Left forelimb (tissue), 1 donor: ENCODE measurements at regions not wholly inside any gene's neighbourhood (a gene's known extent, or its start where the extent isn't known, plus 50 kb on each side); places are given as distances from the start of the nearest gene placed in this dataset.

ENCODE experiments used
- DNase-seq: peaks from one replicate; pipeline ENCODE4 v3.0.0-alpha.2; 2018; ENCODE audit warnings: low spot score

GRCh38 chr16:17802571-17802970 is 331.8 kb upstream of the XYLT1 start:
- DNase-seq = no peak

GRCh38 chr16:17801068-17801467 is 330.3 kb upstream of the XYLT1 start:
- DNase-seq = no peak

GRCh38 chr16:17798716-17799115 is 328.0 kb upstream of the XYLT1 start:
- DNase-seq = no peak

- DNase-seq = no peak
Measured at GRCh38 chr16:17793354-17793753, 322.6 kb upstream of the XYLT1 start.

GRCh38 chr16:17784073-17784472 is 313.3 kb upstream of the XYLT1 start:
- no peak for DNase-seq

- DNase-seq = no peak
Measured at GRCh38 chr16:17780181-17780580, 309.4 kb upstream of the XYLT1 start.

- DNase-seq = no peak
Measured at GRCh38 chr16:17777408-17777863, 306.7 kb upstream of the XYLT1 start.

GRCh38 chr16:17776888-17777287 is 306.1 kb upstream of the XYLT1 start:
- DNase-seq = no peak

- no peak for DNase-seq
Measured at GRCh38 chr16:17776465-17776864, 305.7 kb upstream of the XYLT1 start.

GRCh38 chr16:17775061-17775460 is 304.3 kb upstream of the XYLT1 start:
- DNase-seq = no peak

- DNase-seq = no peak
Measured at GRCh38 chr16:17773698-17774101, 302.9 kb upstream of the XYLT1 start.

- DNase-seq = no peak
Measured at GRCh38 chr16:17770104-17770503, 299.3 kb upstream of the XYLT1 start.

GRCh38 chr16:17769065-17769464 is 298.3 kb upstream of the XYLT1 start:
- no peak for DNase-seq

- no peak for DNase-seq
Measured at GRCh38 chr16:17768257-17768656, 297.5 kb upstream of the XYLT1 start.

GRCh38 chr16:17766012-17766411 is 295.3 kb upstream of the XYLT1 start:
- DNase-seq = no peak

- DNase-seq = no peak
Measured at GRCh38 chr16:17759451-17760390, 289.0 kb upstream of the XYLT1 start.

- DNase-seq = no peak
Measured at GRCh38 chr16:17757808-17758207, 287.0 kb upstream of the XYLT1 start.

- DNase-seq = no peak
Measured at GRCh38 chr16:17755158-17755557, 284.4 kb upstream of the XYLT1 start.

GRCh38 chr16:17753434-17753833 is 282.7 kb upstream of the XYLT1 start:
- DNase-seq = no peak

GRCh38 chr16:17749706-17750105 is 278.9 kb upstream of the XYLT1 start:
- DNase-seq = no peak

GRCh38 chr16:17748044-17748719 is 277.4 kb upstream of the XYLT1 start:
- DNase-seq = no peak

GRCh38 chr16:17747081-17747756 is 276.5 kb upstream of the XYLT1 start:
- no peak for DNase-seq
